ENCODE measurements at regions not wholly inside any gene's neighbourhood (a gene's known extent, or its start where the extent isn't known, plus 50 kb on each side); places are given as distances from the start of the nearest gene placed in this dataset.
"Not testable (repeated sequence)": the region's sequence is repeated elsewhere in the genome, so short reads cannot be mapped to it uniquely, and the experiment has no call there.

- no peak overlapping the region for H3K27ac ChIP-seq
- TF ChIP-seq ZFX (IDR thresholded peaks at IDR 0.05): no peak
- TF ChIP-seq, protein P1, sequence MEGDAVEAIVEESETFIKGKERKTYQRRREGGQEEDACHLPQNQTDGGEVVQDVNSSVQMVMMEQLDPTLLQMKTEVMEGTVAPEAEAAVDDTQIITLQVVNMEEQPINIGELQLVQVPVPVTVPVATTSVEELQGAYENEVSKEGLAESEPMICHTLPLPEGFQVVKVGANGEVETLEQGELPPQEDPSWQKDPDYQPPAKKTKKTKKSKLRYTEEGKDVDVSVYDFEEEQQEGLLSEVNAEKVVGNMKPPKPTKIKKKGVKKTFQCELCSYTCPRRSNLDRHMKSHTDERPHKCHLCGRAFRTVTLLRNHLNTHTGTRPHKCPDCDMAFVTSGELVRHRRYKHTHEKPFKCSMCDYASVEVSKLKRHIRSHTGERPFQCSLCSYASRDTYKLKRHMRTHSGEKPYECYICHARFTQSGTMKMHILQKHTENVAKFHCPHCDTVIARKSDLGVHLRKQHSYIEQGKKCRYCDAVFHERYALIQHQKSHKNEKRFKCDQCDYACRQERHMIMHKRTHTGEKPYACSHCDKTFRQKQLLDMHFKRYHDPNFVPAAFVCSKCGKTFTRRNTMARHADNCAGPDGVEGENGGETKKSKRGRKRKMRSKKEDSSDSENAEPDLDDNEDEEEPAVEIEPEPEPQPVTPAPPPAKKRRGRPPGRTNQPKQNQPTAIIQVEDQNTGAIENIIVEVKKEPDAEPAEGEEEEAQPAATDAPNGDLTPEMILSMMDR (conservative IDR thresholded peaks at IDR 0.05): no peak
Measured at GRCh38 chr7:79927116-79927515, 207.5 kb upstream of the GNAI1 start.

GRCh38 chr7:79923953-79924352, 210.7 kb upstream of the GNAI1 start:
- H3K27ac ChIP-seq: no peak overlapping the region
- TF ChIP-seq ZFX (IDR thresholded peaks at IDR 0.05): no peak
- TF ChIP-seq, protein P1 (conservative IDR thresholded peaks at IDR 0.05): no peak

DNA sequence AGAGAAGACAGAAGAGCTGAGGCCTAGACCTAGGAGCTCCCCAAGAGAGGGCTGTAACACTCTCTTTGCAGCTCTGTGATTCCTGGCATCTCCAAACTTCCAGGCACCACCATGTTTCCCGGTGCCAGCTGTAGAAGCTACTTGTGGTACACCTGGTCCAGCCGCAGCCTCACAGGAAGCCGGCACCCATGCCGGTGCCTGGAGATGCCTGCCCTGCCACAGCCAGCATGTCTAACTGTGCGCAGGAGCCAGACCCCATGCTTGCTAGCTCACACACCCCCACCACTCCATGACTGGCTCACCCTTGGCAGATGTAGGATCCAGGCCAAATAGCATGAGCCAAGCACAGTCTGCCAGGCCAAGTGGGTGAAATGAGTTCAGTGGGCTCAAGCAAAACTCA, 211.7 kb upstream of the GNAI1 start:
- TF ChIP-seq, protein P1 (conservative IDR thresholded peaks at IDR 0.05): no peak
- TF ChIP-seq ZFX (IDR thresholded peaks at IDR 0.05): no peak
- no peak overlapping the region for H3K27ac ChIP-seq

DNA sequence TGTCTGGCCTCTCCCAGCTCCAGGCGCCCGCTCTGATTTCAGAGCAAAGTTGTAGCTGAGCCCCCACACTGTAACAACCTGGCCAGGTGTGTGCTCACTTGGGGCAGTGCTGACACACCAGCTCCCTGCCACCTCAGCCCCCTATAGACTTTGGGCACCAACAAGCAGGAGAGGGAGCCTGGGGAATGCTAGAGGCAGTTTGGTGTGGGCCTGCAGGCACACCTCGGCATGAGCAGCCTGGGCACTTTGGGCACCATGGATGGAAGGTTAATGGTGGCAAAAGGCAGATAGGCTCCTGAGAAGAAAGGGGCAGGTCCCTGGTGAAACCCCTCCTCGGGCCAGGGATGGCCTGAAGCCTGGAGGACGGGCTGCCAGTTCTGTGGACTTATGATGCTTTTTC, 212.7 kb upstream of the GNAI1 start:
- H3K27ac ChIP-seq: no peak overlapping the region
- no peak for TF ChIP-seq ZFX (IDR thresholded peaks at IDR 0.05)
- TF ChIP-seq, protein P1 (conservative IDR thresholded peaks at IDR 0.05): no peak

- H3K27ac ChIP-seq: not testable (repeated sequence)
Measured at GRCh38 chr7:79918632-79919031, 216.0 kb upstream of the GNAI1 start.

GRCh38 chr7:79915346-79915745, 219.3 kb upstream of the GNAI1 start:
- not testable (repeated sequence) for H3K27ac ChIP-seq

DNA sequence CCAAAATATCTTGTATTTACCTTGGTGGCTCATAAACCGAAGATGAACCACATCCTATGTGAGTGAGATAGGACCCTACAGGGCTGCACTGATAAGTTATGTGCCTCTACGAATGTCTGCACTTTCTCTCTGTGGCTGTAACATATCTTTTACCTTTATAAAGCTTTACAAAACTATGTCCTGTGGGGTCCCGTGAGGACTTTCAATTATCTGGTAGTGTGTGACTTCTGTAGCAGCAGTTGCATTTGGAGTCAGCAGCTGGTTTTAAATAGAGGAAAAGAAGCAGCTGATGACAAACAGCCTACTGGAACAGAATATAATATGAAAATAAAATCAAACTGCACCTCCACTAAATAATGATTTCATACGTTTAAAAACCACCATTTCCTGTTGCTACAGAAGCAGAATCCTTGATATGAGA, 222.4 kb upstream of the GNAI1 start:
- TF ChIP-seq, protein P1 (conservative IDR thresholded peaks at IDR 0.05): no peak
- TF ChIP-seq ZFX (IDR thresholded peaks at IDR 0.05): no peak
- H3K27ac ChIP-seq: no peak overlapping the region

DNA sequence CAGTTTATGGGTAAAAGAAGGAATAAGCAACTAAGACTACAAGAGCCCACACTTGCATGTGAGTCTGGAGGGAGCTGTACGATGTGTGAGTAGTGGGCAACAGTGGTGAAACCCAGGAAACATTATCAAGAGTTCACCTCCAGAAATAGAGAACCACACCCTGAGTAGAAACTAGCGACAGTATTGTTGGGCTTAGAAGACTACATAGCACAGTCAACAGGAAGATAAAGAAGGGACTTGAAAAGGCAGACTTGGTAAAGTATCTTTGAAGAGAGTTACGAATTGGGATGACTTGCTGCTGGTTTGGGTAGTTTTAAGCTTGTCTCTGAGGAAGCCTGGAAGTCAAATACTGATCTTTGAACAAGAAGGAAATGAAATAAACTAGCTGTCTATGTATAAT, 223.2 kb upstream of the GNAI1 start:
- TF ChIP-seq, protein P1 (conservative IDR thresholded peaks at IDR 0.05): no peak
- no peak for TF ChIP-seq ZFX (IDR thresholded peaks at IDR 0.05)
- H3K27ac ChIP-seq: no peak overlapping the region

GRCh38 chr7:79909176-79909575, 225.5 kb upstream of the GNAI1 start:
- TF ChIP-seq ZFX (IDR thresholded peaks at IDR 0.05): no peak
- TF ChIP-seq, protein P1 (conservative IDR thresholded peaks at IDR 0.05): no peak
- no peak overlapping the region for H3K27ac ChIP-seq

Measured in C4-2B (cell line).